Daoy (cell line): ENCODE measurements at regions not wholly inside any gene's neighbourhood (a gene's known extent, or its start where the extent isn't known, plus 50 kb on each side); places are given as distances from the start of the nearest gene placed in this dataset.

Experiments
- DNase-seq: peaks from one replicate; pipeline ENCODE4 v3.0.0-alpha.2; 2015; ENCODE audit warnings: low read depth

DNA sequence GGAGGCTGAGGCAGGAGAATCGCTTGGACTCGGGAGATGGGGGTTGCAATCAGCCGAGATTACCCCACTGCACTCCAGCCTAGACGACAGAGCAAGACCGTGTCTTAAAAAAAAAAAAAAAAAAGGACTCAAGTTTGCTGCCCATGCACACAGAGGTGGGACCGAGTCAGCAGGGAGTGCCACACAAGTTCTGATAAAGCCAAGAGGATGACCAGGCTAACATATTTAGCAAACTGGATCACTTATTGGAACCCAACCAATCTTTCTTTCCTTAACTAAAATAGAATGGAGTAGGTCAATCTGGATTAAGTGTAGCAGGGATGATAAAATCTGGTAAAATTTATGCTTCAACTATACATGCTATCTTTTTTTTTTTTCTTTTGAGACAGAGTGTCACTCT, 190.4 kb upstream of the FOXN3 start:
- no peak for DNase-seq

DNA sequence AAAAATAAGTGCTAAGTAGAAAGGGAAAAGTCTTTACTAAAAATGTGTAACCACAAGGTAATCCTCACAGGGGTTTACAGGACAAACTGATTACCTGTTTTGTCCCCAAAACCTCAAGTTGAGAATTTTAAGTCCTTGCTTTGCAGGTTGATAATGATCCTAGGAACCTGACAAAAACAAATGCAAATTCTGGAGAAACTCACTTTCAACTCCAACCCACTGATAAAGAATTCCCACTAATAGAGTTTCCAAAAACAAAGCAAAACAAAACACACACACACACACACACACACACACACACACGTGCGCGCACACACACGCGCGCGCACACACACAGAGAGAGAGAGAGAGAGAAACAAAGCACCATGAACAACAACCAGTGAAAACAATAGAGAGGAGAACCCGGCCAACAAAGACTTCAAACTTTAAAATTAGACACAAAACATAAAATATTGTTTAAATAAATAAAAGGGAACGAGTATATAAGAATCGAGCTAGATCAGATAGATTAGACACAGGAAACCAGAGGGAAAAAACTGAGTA, 187.0 kb upstream of the FOXN3 start:
- DNase-seq: no peak

DNA sequence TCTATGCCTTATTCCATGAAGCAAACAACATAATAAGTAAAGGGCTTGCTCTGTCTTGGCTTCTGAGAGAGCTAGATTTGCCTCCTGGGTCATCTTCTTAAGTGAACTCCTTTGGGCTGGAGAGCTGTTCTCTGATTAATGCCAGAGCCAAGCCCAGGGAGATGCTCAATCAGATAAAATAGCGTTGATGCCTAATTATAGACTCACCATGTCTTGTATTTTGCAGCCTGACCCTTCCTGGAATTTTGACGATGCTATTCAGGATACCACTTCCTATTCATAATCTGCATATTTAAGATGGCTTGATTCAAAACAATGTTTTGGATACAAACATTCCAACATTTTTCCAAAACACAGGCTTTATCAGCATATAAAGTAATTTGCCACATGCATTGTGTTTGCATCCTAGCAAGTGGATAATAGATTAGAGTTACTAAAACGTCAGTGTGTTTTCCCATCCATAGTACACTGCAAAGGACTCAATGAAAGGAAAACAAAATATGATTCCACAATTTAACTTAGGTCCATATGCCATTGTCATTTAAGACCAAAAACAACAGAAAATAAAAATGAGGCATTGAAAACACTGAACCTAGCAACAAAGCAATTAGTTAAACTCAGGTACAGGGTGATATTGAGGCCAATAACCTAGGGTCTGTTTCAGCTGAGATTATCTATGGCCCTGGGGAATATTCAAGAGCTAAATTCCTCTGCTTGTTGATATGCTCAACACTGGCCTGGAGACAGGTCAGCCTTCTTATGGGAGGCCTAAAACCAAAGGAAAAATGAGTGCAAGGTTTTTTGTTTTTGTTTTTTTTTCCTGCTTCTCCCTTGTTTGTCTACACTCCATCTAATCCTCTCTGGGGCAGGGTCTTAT, 184.2 kb upstream of the FOXN3 start:
- DNase-seq: no peak

DNA sequence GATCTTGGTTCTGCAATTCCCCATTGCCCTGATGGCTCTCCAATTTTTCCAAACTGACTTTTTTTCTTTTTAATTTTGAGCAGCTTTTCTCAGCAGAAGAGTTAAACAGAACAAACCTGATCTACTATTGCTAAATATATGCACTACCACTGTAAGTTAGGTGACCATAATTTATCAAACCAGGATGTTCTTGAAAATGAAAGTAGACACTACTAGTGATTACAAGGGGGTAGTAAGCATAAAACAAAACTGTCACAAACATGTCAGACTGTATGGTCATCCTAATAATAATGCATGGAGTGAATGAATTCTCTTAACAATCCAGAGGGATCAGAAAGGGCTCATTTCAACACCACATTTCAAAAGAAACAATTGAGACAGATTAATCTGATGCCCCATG, 183.0 kb upstream of the FOXN3 start:
- no peak for DNase-seq

DNA sequence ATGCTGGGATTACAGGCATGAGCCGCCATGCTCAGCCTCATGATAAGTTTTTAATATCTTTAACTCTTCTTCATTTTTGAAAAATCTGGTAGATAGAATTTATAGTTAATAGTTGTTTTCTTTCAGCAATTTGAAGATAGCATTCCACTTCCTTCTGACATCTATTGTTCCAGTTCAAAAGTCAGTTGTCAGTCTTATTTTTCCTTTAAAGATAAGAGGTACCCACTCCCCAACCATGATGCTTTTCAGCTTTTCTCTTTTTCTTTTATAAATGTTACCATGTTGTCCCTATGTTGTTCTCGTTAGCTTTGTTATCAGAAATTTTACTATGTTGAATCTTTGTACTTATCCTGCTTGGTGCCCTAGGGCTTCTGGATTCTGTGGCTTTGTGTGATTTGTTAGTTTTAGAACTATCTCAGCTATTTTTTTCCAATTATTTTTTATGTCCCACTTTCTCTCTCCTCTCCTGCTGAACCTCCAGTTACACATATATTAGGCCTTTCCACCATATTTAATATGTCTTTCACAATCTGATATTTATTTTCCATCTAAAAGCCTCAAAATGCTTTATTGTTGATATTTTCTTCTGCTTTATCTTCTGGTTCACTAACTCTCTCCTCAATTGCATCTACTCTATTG, 181.6 kb upstream of the FOXN3 start:
- no peak for DNase-seq

DNA sequence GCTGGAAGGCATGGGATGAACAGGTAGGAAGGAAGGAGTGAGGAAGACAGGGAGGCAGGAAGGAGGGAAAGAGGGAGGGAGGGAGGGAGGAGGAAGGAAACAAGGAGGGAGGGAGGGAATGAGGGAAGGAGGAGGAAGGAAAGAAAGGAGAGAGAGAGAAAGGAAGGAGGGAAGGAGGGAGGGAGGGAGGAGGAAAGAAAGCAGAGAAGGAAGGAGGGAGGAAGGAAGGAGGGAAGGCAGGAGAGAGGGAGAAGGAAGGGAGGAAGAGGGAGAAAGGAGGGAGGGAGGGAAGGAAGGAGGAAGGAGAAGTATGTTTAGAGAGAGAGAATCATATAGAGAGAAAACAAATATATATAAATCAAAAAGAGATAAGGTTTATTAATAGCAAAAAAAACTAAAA, 175.9 kb upstream of the FOXN3 start:
- no peak for DNase-seq

DNA sequence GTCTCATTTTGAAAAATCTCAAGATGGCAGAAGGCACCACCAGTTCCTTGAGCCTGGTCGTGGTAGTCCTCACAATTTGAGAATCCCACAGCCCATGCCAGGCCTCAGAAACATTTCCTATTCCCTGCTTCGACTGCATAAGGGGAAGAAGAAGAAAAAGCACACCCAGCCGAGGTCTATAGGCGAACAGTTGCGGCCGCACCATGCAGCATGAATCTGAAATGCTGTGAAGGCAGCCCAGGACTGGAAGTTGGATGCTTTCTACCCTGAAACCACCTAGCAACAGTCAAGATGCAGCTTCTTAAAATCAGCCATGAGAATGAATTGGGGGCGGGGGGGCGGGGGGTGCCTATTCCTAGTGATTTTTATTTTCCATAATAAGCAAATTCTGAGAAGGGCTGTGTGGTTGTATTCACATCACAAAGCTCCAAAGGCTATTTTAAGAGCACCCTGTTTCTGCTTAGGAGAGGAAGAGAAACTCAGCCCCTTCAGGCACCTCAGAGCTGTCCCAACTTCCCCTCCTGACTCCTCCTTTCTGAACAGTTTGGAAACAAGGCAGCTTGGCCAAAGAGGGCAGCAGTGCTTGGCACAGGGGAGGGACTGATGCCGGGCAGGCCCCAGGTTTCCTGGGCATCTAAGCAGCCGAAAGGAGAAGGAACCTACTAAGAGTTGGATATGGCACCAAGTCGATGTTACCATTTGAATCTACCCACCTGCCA, 172.5 kb upstream of the FOXN3 start:
- no peak for DNase-seq

DNA sequence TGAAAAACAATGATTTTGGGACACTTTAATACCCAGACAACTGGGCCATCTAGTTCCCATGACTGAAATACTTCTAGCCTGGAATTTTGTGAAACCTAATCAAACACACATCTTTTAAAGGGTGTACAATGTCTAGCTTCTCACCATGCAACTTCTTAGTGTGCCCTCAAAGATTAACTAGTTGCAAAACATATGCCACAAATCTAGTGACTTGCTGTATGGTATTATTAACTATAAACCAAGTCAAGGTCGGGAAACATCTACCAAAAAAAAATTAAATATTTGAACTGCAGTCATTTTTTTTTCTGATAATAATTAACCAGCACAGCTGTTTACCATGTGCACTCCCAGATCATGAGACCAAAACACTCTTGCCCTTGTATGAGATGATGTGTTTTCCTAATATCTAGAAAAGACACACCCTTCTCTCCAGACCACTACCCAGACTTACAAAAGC, 171.8 kb upstream of the FOXN3 start:
- no peak for DNase-seq

DNA sequence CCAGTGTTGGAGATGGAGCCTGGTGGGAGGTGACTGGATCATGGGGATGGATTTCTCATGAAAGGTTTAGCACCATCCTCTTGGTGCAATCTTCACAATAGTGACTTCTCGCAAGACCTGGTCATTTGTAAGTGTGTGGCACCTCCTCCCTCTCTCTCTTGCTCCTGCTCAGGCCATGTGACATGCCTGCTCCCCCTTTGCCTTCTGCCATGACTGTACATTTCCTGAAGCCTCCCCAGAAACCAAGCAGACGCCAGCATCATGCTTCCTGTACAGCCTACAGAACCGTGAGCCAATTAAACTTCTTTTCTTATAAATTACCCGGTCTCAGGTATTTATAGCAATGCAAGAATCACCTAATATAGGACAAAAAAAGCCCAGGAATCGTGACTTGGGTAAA, 171.0 kb upstream of the FOXN3 start:
- DNase-seq: no peak

DNA sequence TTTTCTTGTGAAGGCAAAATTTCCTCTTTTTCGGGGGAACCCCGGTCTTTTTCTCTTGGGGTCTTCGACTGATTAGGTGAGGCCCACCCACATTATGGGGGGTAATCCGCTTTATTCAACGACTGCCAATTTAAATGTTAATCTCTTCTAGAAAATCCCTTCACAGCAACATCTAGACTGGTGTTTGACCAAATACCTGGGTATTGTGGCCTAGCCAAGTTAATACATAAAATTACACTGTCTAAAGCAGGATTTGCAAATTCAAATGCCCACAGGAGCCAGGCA, 170.0 kb upstream of the FOXN3 start:
- no peak for DNase-seq

DNA sequence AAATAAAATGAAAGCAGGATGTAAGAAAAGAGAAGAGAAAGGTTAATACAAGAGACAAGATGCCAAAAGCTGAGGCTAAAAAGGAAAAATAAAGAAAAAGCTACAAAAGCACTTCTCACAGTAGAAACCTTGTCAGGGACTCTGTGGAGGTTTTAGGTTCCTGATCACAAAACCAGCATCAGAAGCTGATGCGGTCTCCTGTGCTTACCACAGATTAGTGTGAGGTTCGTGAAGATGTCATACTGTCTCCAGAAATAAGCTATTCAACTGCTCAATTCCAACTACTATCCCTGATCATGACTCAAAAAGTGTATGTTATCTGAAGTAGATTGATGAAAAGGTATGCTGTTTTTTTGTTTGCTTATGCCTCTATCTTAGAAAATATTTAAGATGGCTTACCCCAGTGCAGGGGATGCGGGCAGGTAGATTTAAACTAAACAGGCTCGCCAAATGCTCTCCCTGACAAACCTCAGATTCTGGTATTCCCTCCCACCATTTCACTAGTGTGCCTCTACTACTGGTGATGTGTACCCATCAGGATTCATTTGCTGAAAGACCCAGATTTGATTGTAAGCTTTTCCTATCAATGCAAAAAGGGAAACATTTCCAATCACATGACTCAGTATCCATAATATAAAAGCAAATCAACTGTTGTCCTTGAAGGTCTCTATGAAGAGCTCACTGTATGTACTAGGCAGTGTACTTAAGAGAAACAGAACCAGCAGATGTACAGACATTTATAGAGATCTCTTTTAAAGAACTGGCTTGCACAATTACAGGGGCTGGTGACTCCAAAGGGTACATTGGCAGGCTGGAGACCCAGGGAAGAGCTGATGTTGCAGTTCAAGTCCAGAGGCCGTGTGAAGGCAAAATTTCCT, 169.5 kb upstream of the FOXN3 start:
- no peak for DNase-seq

DNA sequence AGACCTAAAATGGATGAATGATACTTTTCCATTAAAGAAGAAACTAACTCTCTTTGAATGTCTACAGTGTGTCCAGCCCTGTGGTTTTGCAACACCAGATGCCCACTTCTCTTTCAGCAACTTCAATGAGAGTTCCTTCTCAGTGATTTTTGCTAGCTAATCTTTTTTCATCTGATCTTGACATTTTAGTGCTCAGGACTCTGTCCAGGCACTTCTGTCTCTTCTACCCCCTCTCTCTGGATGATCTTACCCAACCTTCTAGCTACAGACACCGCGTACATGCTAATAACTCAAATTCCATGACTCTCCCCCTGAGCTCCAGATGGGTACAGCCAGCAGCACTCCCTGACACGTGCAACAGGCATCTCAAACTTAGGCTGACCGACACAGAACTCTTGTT, 161.1 kb upstream of the FOXN3 start:
- no peak for DNase-seq

DNA sequence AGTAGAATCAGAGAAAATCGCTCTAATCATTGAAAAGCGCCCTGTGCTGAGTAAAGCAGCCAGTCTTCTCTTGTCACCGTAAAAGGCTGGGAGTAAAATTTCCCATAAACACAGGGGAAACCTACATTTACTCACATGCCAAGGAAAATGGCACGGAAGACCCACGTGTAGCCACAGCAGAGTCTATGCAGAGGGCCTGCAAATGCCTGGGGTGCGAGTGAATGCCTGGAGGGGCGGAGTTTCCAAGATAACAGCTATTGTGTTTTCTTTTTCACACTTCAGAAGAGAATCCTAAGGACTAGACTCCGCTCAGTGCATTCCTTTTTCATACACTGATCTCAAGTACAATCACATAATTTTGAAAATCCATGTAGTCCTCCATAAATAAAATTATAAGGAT, 159.9 kb upstream of the FOXN3 start:
- DNase-seq: peak; percentile 19

DNA sequence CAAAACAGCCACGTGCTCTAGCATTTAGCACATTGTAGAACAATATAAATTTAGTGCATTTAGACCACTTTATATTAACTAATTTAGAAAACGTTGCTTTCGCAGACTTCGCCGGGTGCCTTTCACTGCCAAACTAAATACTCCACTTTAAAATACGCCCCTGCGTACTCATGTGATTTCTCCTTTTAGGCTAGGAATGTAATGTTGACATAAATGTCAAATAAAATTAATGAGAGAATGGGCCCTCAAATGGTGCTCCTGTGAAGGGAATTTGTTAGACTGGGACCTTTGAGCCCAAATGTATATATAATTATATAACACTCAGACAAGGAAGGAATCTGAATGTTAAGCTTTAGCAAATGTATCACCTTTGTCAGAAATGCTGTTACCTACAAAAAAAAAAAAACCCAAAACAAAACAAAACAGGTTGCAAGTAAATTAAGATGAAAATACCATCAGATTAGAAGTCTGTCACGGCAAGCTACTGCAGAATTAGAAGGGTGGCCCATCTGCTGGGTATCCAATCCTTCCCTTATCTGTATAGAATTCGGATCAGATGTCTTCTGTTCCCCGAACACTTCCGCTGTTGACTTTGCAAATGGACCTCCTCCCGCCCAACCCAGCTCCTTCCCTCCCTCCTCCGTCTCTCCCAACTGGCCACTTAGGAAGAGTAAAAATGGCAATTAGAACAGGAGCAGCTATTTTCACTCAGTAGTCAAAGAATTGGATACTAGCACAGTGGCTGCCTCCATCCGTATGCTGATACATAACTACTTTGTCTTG, 159.3 kb upstream of the FOXN3 start:
- DNase-seq: no peak

DNA sequence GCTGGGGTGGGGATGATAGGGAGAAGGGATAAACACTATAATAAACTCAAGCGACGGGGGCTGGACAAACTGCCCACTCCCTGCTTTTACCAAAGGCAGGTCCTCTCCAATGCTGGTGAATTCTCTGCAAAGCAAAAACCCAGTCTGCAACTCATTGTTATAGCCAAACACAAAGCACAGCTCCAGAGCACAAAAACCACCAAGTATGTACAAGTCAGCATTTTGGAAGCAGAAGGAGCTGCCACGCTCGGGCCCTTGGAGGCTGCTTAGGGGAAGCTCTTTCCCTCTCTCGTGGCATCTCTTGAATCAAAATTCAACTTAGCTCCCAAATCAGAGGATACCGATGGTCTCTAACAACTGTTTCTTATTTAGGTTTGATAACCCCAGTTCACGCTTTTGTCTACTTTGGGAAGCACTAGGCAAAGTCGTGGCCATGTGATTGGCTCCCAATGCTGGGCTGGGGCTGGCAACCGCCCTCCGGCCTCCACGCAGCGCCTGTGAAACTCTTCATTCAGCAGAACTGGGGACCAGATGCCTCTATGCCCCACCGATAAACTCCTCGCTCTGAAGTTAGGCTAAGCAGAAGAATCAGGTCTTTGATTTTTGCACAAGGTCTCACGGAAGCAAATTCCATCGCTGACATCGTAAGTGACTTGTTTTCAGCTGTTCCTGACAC, 158.5 kb upstream of the FOXN3 start:
- DNase-seq: no peak

DNA sequence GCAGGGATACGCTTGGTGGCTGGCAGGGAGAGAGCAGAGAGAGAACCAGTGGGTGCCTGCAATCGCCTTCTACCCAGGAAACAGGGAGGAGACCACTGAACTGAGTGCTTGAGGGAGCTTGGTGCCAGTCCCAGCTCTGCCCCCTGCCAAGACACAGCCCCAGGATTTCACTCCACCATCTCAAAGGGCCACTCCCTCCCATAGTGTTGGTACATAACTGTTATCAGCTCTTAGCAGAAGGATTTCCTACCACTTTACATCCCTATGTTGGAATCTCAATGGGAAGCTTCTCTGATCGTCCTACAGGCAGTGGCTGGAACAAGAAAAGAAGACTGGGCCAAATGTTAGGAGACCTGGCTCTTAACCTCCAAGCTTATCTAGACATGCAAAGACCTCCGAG, 157.4 kb upstream of the FOXN3 start:
- DNase-seq: no peak

DNA sequence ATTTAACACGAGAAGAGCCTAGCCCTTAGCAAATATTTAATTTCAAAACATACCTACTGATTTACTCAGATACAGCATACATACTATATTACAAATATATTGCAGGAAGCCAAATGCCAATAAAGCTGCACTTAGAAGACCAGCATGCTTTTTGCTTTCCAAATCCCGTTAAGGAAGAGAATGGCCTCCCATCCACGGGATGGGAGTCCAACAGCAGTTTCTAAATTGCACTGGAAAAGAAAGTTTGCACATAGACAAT, 156.3 kb upstream of the FOXN3 start:
- no peak for DNase-seq

DNA sequence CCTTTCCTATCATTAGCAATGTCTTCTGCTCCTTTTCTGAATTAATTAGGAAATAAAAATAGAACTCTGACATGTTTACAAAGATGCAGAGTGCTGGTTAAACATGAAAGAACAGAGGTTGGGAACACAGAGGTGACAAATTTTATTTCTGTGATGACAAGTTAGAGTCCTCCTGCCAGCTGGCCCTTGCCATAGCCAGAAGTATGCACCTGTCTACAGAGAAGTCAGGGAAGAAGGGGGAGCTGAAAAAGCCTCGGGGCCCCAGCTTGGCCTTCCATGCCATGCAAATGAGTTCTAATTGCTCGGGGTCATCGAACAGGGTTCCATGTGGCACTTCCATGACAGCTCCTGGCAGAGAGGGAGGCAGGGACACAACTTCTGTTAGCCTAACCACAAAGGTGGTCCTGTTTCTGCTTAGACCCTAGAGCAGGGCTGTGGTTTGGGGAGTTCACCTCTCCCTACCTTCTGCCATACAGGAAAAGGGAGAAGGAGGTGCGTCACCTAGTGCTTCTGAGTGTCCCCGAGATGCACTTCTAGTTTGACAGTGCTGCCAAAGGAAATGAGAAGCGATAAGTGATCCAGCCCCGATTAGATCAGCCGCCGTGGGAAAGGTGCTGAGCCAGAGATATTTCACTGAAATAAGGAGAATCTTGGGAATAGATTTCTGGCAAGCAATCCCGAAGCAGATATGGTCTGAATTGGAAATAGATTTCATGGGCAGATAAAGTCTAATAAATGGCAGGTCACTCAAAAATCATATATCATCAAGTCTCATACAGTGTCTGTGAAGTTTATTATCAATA, 155.8 kb upstream of the FOXN3 start:
- DNase-seq: no peak

DNA sequence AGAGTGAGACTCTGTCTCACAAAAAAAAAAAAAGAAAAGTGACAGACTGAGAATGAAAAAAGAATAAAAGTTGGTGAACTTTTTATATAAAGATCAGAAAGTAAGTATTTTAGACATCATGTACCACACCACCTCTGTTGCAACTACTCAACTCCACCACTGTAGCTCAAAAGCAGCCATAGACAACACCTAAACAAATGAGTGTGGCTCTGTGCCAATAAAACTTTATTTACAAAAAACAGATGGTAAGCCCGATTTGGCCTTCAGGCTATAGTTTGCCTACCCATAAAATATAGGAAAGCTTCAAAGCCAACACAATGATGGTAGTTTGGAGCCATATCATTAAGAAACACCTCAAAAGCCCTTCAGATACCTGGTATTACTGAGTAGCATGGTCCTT, 154.5 kb upstream of the FOXN3 start:
- no peak for DNase-seq
